Central memory CD8-positive, alpha-beta T cell (primary cell): ENCODE measurements at regions not wholly inside any gene's neighbourhood (a gene's known extent, or its start where the extent isn't known, plus 50 kb on each side); places are given as distances from the start of the nearest gene placed in this dataset.
"Not testable (repeated sequence)": the region's sequence is repeated elsewhere in the genome, so short reads cannot be mapped to it uniquely, and the experiment has no call there.

Experiments
- ATAC-seq: fragments of 150-1000 bp; cut with Tn5 transposase; replicated peaks from 2 replicates; pipeline ENCODE4 v1.10.0; 2022; ENCODE audit warnings: mild to moderate bottlenecking, moderate FRiP score, moderate number of reproducible peaks; ENCODE audit not compliant: poor library complexity, severe bottlenecking; ENCODE audit errors: extremely low read depth
- DNase-seq, 2 donors: peaks; one replicate each; pipeline ENCODE4 v3.0.0; 2021; ENCODE audit warnings: low spot score in 2 of 2
- H3K27ac Mint-ChIP-seq: one replicate; pipeline ENCODE4 v1.8.0; 2022; ENCODE audit warnings: low read depth, mild to moderate bottlenecking, moderate library complexity, mixed read lengths
- H3K27me3 Mint-ChIP-seq: one replicate; pipeline ENCODE4 v1.8.0; 2022; ENCODE audit warnings: mixed read lengths
- H3K36me3 Mint-ChIP-seq: one replicate; pipeline ENCODE4 v1.8.0; 2022; ENCODE audit warnings: mild to moderate bottlenecking, moderate library complexity, mixed read lengths; ENCODE audit not compliant: insufficient read depth
- H3K4me1 Mint-ChIP-seq: one replicate; pipeline ENCODE4 v1.8.0; 2022; ENCODE audit warnings: mixed read lengths
- H3K4me3 Mint-ChIP-seq: one replicate; pipeline ENCODE4 v1.8.0; 2022; ENCODE audit warnings: mild to moderate bottlenecking, moderate library complexity, mixed read lengths
- H3K9me3 Mint-ChIP-seq: one replicate; pipeline ENCODE4 v1.8.0; 2022; ENCODE audit warnings: mixed read lengths

GRCh38 chr20:40029589-40029988 is 659.4 kb downstream of the MAFB start:
- Mint-ChIP-seq H3K27ac (no peak overlapping the region), H3K27me3 (peaks cover 6% of the 10 kb centered on the region), H3K36me3 (no peaks in the 10 kb centered on the region), H3K9me3 (no peaks in the 10 kb centered on the region), H3K4me3 (no peak overlapping the region), H3K4me1 (no peaks in the 10 kb centered on the region)
- DNase-seq (no peak), ATAC-seq (no peak)

- no peak for DNase-seq
- no peak for ATAC-seq
- Mint-ChIP-seq H3K9me3 (peaks cover 12% of the 10 kb centered on the region), H3K4me3 (no peak overlapping the region), H3K27me3 (no peaks in the 10 kb centered on the region), H3K4me1 (no peaks in the 10 kb centered on the region), H3K36me3 (no peaks in the 10 kb centered on the region), H3K27ac (no peak overlapping the region)
These were observed 669.5 kb downstream of the MAFB start for GRCh38 chr20:40019510-40019909.

- ATAC-seq (no peak), DNase-seq (no peak)
- Mint-ChIP-seq H3K9me3 (peaks cover 7% of the 10 kb centered on the region), H3K36me3 (no peaks in the 10 kb centered on the region), H3K27ac (no peak overlapping the region), H3K27me3 (no peaks in the 10 kb centered on the region), H3K4me1 (no peaks in the 10 kb centered on the region), H3K4me3 (no peak overlapping the region)
These were observed 671.3 kb downstream of the MAFB start for GRCh38 chr20:40017765-40018164.

- Mint-ChIP-seq H3K36me3 (no peaks in the 10 kb centered on the region), H3K9me3 (peaks cover 11% of the 10 kb centered on the region), H3K27me3 (no peaks in the 10 kb centered on the region), H3K4me3 (no peak overlapping the region), H3K27ac (no peak overlapping the region), H3K4me1 (no peaks in the 10 kb centered on the region)
- no peak for DNase-seq
- no peak for ATAC-seq
These were observed 672.1 kb downstream of the MAFB start for GRCh38 chr20:40016890-40017289.

GRCh38 chr20:40016392-40016791 is 672.6 kb downstream of the MAFB start:
- no peak for ATAC-seq
- DNase-seq, result no peak
- H3K27ac Mint-ChIP-seq, result no peak overlapping the region
- H3K4me3 Mint-ChIP-seq, result no peak overlapping the region
- no peaks in the 10 kb centered on the region for H3K36me3 Mint-ChIP-seq
- no peaks in the 10 kb centered on the region for H3K4me1 Mint-ChIP-seq
- H3K9me3 Mint-ChIP-seq, result peaks cover 15% of the 10 kb centered on the region
- H3K27me3 Mint-ChIP-seq, result no peaks in the 10 kb centered on the region

- H3K4me3 Mint-ChIP-seq, result not testable (repeated sequence)
These were observed 677.0 kb downstream of the MAFB start for GRCh38 chr20:40012026-40012425.

GRCh38 chr20:40010483-40010882 is 678.6 kb downstream of the MAFB start:
- Mint-ChIP-seq H3K36me3 (no peaks in the 10 kb centered on the region), H3K4me1 (no peaks in the 10 kb centered on the region)

More at GRCh38 chr20:40012026-40012425, 677.0 kb downstream of the MAFB start:
- not testable (repeated sequence) for H3K27me3 Mint-ChIP-seq, DNase-seq, H3K4me1 Mint-ChIP-seq, ATAC-seq, H3K36me3 Mint-ChIP-seq, H3K27ac Mint-ChIP-seq
- peaks cover 17% of the 10 kb centered on the region for H3K9me3 Mint-ChIP-seq

GRCh38 chr20:40009542-40009941 is 679.5 kb downstream of the MAFB start:
- ATAC-seq (no peak), DNase-seq (no peak)
- no peak overlapping the region for H3K27ac Mint-ChIP-seq

More at GRCh38 chr20:40010483-40010882, 678.6 kb downstream of the MAFB start:
- H3K27me3 Mint-ChIP-seq, result no peaks in the 10 kb centered on the region
- H3K9me3 Mint-ChIP-seq, result peaks cover 12% of the 10 kb centered on the region
- DNase-seq (no peak), ATAC-seq (no peak)
- no peak overlapping the region for H3K4me3 Mint-ChIP-seq
- H3K27ac Mint-ChIP-seq, result no peak overlapping the region

GRCh38 chr20:40008177-40008576 is 680.9 kb downstream of the MAFB start:
- Mint-ChIP-seq H3K27ac (no peak overlapping the region), H3K36me3 (no peaks in the 10 kb centered on the region)
- no peak for ATAC-seq

More at GRCh38 chr20:40009542-40009941, 679.5 kb downstream of the MAFB start:
- H3K9me3 Mint-ChIP-seq, result peaks cover 12% of the 10 kb centered on the region
- no peak overlapping the region for H3K4me3 Mint-ChIP-seq
- no peaks in the 10 kb centered on the region for H3K27me3 Mint-ChIP-seq
- H3K36me3 Mint-ChIP-seq, result no peaks in the 10 kb centered on the region
- no peaks in the 10 kb centered on the region for H3K4me1 Mint-ChIP-seq

GRCh38 chr20:40006168-40006860 is 682.7 kb downstream of the MAFB start:
- Mint-ChIP-seq H3K4me1 (no peaks in the 10 kb centered on the region), H3K4me3 (no peak overlapping the region), H3K27ac (no peak overlapping the region), H3K27me3 (no peaks in the 10 kb centered on the region), H3K9me3 (peaks cover 8% of the 10 kb centered on the region), H3K36me3 (no peaks in the 10 kb centered on the region)
- no peak for ATAC-seq
- no peak for DNase-seq

More at GRCh38 chr20:40008177-40008576, 680.9 kb downstream of the MAFB start:
- Mint-ChIP-seq H3K4me3 (no peak overlapping the region), H3K4me1 (no peaks in the 10 kb centered on the region), H3K27me3 (no peaks in the 10 kb centered on the region), H3K9me3 (peaks cover 14% of the 10 kb centered on the region)
- DNase-seq, result no peak

GRCh38 chr20:40004092-40004491 is 684.9 kb downstream of the MAFB start:
- H3K4me1 Mint-ChIP-seq, H3K9me3 Mint-ChIP-seq, H3K27ac Mint-ChIP-seq, DNase-seq, H3K36me3 Mint-ChIP-seq, H3K4me3 Mint-ChIP-seq, ATAC-seq, H3K27me3 Mint-ChIP-seq: not testable (repeated sequence)

GRCh38 chr20:39993742-39994141 is 695.3 kb downstream of the MAFB start:
- Mint-ChIP-seq H3K4me1 (no peaks in the 10 kb centered on the region), H3K36me3 (no peaks in the 10 kb centered on the region), H3K27me3 (no peaks in the 10 kb centered on the region), H3K4me3 (no peak overlapping the region), H3K27ac (no peak overlapping the region), H3K9me3 (peaks cover 21% of the 10 kb centered on the region)
- no peak for DNase-seq
- no peak for ATAC-seq

- H3K36me3 Mint-ChIP-seq, result no peaks in the 10 kb centered on the region
- DNase-seq, result no peak
- no peak overlapping the region for H3K27ac Mint-ChIP-seq
- no peak overlapping the region for H3K4me3 Mint-ChIP-seq
- H3K9me3 Mint-ChIP-seq, result peaks cover 12% of the 10 kb centered on the region
- H3K4me1 Mint-ChIP-seq, result no peaks in the 10 kb centered on the region
- no peaks in the 10 kb centered on the region for H3K27me3 Mint-ChIP-seq
- ATAC-seq, result no peak
These were observed 698.3 kb downstream of the MAFB start for GRCh38 chr20:39990692-39991091.
